Neural cell (in vitro differentiated cells): ENCODE measurements at regions not wholly inside any gene's neighbourhood (a gene's known extent, or its start where the extent isn't known, plus 50 kb on each side); places are given as distances from the start of the nearest gene placed in this dataset.
A peak's percentile ranks its signal among the peaks of the same experiment; 100 is the strongest.

ENCODE experiments used
- H2AFZ ChIP-seq: fragments of 200-600, 300-800 bp; sonication (generic), shearing (Covaris generic); 2 replicates; pipeline ENCODE4 v1.6.0; 2014; ENCODE audit warnings: low read depth, mild to moderate bottlenecking, antibody characterized with exemption, low read length, moderate library complexity
- H3F3A ChIP-seq: fragments of 200-600 bp; shearing (Covaris generic); 2 replicates; pipeline ENCODE4 v1.6.1; 2016; ENCODE audit warnings: mild to moderate bottlenecking, moderate library complexity, mixed read lengths, antibody characterized with exemption, low read length; ENCODE audit not compliant: insufficient read depth, poor library complexity, severe bottlenecking
- H3K27ac ChIP-seq: fragments of 200-600, 300-800 bp; sonication (generic), shearing (Covaris generic); 2 replicates; pipeline ENCODE4 v1.5.1; 2014; ENCODE audit warnings: mild to moderate bottlenecking, low read length, moderate library complexity
- H3K27me3 ChIP-seq: fragments of 300-800, 200-600 bp; sonication (generic), shearing (Covaris generic); 2 replicates; pipeline ENCODE4 v1.6.0; 2014; ENCODE audit warnings: mild to moderate bottlenecking, low read depth, low read length, moderate library complexity; ENCODE audit not compliant: insufficient read depth
- H3K36me3 ChIP-seq: fragments of 300-800, 200-600 bp; sonication (generic), shearing (Covaris generic); 2 replicates; pipeline ENCODE4 v1.5.1; 2014; ENCODE audit warnings: mild to moderate bottlenecking, antibody characterized with exemption, low read length, moderate library complexity; ENCODE audit not compliant: insufficient read depth
- H3K4me2 ChIP-seq: fragments of 300-800, 200-600 bp; sonication (generic), shearing (Covaris generic); 2 replicates; pipeline ENCODE4 v1.6.0; 2014; ENCODE audit warnings: mild to moderate bottlenecking, low read length
- H3K4me3 ChIP-seq: fragments of 300-800, 200-600 bp; sonication (generic), shearing (Covaris generic); 2 replicates; pipeline ENCODE4 v1.5.1; 2014; ENCODE audit warnings: mild to moderate bottlenecking, low read length, moderate library complexity
- H3K79me2 ChIP-seq: fragments of 200-600 bp; shearing (Covaris generic); replicated peaks from 2 replicates; pipeline ENCODE4 v1.6.0; 2014; ENCODE audit warnings: mild to moderate bottlenecking, low read length, moderate library complexity; ENCODE audit not compliant: insufficient read depth
- H3K9ac ChIP-seq: fragments of 300-800, 200-600 bp; sonication (generic), shearing (Covaris generic); 2 replicates; pipeline ENCODE4 v1.6.1; 2016; ENCODE audit warnings: mild to moderate bottlenecking, low read length, mixed read lengths
- H3K9me2 ChIP-seq: fragments of 200-600 bp; shearing (Covaris generic); 2 replicates; pipeline ENCODE4 v1.6.1; 2016; ENCODE audit warnings: mild to moderate bottlenecking, low read length, mixed read lengths; ENCODE audit not compliant: insufficient read depth
- H3K9me3 ChIP-seq: fragments of 200-600, 300-800 bp; sonication (generic), shearing (Covaris generic); 2 replicates; pipeline ENCODE4 v1.6.1; 2016; ENCODE audit warnings: mild to moderate bottlenecking, mixed run types, low read length, moderate library complexity, mixed read lengths
- H4K20me1 ChIP-seq: fragments of 200-600 bp; shearing (Covaris generic); 2 replicates; pipeline ENCODE4 v1.6.1; 2016; ENCODE audit warnings: mild to moderate bottlenecking, mixed run types; ENCODE audit not compliant: insufficient read depth
- CTCF ChIP-seq: fragments of 450-650 bp; IDR thresholded peaks from 2 replicates; pipeline ENCODE4 v1.5.1; 2014; ENCODE audit warnings: antibody characterized with exemption, mild to moderate bottlenecking, moderate library complexity; ENCODE audit not compliant: poor library complexity, severe bottlenecking
- EP300 ChIP-seq: fragments of 450-650 bp; conservative IDR thresholded peaks from 2 replicates; pipeline ENCODE4 v1.6.1; 2014; ENCODE audit warnings: antibody characterized with exemption, mild to moderate bottlenecking, moderate library complexity; ENCODE audit not compliant: poor library complexity, severe bottlenecking
- EZH2 ChIP-seq: fragments of 200-600, 300-800 bp; shearing (Covaris generic), sonication (generic); IDR thresholded peaks from 2 replicates; pipeline ENCODE4 v1.6.1; 2014; ENCODE audit warnings: antibody characterized with exemption, low read length, borderline replicate concordance, mild to moderate bottlenecking; ENCODE audit not compliant: insufficient read depth, poor library complexity, severe bottlenecking
- MXI1 ChIP-seq: fragments of 450-650 bp; conservative IDR thresholded peaks from 2 replicates; pipeline ENCODE4 v1.6.1; 2014; ENCODE audit warnings: antibody characterized with exemption, mild to moderate bottlenecking; ENCODE audit not compliant: poor library complexity, severe bottlenecking
- POLR2AphosphoS5 ChIP-seq: IDR thresholded peaks from 2 replicates; pipeline ENCODE4 v1.6.1; 2012
- RAD21 ChIP-seq: fragments of 450-650 bp; conservative IDR thresholded peaks from 2 replicates; pipeline ENCODE4 v1.6.1; 2014; ENCODE audit warnings: antibody characterized with exemption, mild to moderate bottlenecking, moderate library complexity
- REST ChIP-seq: IDR thresholded peaks from 2 replicates; pipeline ENCODE4 v1.6.1; 2012; ENCODE audit warnings: borderline replicate concordance
- SMC3 ChIP-seq: fragments of 450-650 bp; conservative IDR thresholded peaks from 2 replicates; pipeline ENCODE4 v1.6.1; 2014; ENCODE audit warnings: antibody characterized with exemption, mild to moderate bottlenecking, moderate library complexity; ENCODE audit not compliant: poor library complexity
- TAF1 ChIP-seq: IDR thresholded peaks from 2 replicates; pipeline ENCODE4 v1.6.1; 2012; ENCODE audit warnings: low read depth

- no peaks in the 10 kb centered on the region for H3K27me3 ChIP-seq
- TF ChIP-seq REST (peak; percentile 49), POLR2AphosphoS5 (peak; percentile 72), RAD21 (no peak), CTCF (no peak), EP300 (peak; percentile 97), TAF1 (no peak)
- H3F3A ChIP-seq, result no peaks in the 10 kb centered on the region
- no peak overlapping the region for H2AFZ ChIP-seq
- H3K9me3 ChIP-seq, result no peaks in the 10 kb centered on the region
- H3K9ac ChIP-seq, result no peak overlapping the region
- no peak overlapping the region for H3K4me2 ChIP-seq
- no peak overlapping the region for H3K4me3 ChIP-seq
- no peaks in the 10 kb centered on the region for H3K9me2 ChIP-seq
- H3K36me3 ChIP-seq, result no peaks in the 10 kb centered on the region
- H3K27ac ChIP-seq, result no peak overlapping the region
- no peaks in the 10 kb centered on the region for H3K79me2 ChIP-seq
- no peaks in the 10 kb centered on the region for H4K20me1 ChIP-seq
These were observed 594.1 kb upstream of the PTPRD start for GRCh38 chr9:11206925-11207324.

- no peaks in the 10 kb centered on the region for H3K9me3 ChIP-seq
- no peaks in the 10 kb centered on the region for H3K79me2 ChIP-seq
- no peaks in the 10 kb centered on the region for H3F3A ChIP-seq
- no peaks in the 10 kb centered on the region for H3K27me3 ChIP-seq
- no peak overlapping the region for H3K4me2 ChIP-seq
- no peak overlapping the region for H3K4me3 ChIP-seq
- TF ChIP-seq POLR2AphosphoS5 (no peak), EP300 (no peak)
- H3K27ac ChIP-seq, result no peak overlapping the region
- H3K9me2 ChIP-seq, result no peaks in the 10 kb centered on the region
- H2AFZ ChIP-seq, result no peak overlapping the region
- H4K20me1 ChIP-seq, result no peaks in the 10 kb centered on the region
- no peak overlapping the region for H3K9ac ChIP-seq
- no peaks in the 10 kb centered on the region for H3K36me3 ChIP-seq
These were observed 620.9 kb upstream of the PTPRD start for GRCh38 chr9:11233696-11234095.

- H3K4me2 ChIP-seq, result no peak overlapping the region
- TF ChIP-seq CTCF (no peak), RAD21 (no peak), EP300 (no peak), SMC3 (no peak), REST (no peak), MXI1 (no peak), EZH2 (no peak), POLR2AphosphoS5 (no peak), TAF1 (no peak)
These were observed 622.3 kb upstream of the PTPRD start for GRCh38 chr9:11235061-11235460.

More at GRCh38 chr9:11235061-11235460, 622.3 kb upstream of the PTPRD start:
- no peaks in the 10 kb centered on the region for H3K27me3 ChIP-seq
- H4K20me1 ChIP-seq, result no peaks in the 10 kb centered on the region
- no peak overlapping the region for H3K27ac ChIP-seq
- no peak overlapping the region for H2AFZ ChIP-seq
- H3K79me2 ChIP-seq, result no peaks in the 10 kb centered on the region
- H3F3A ChIP-seq, result no peaks in the 10 kb centered on the region
- no peak overlapping the region for H3K4me3 ChIP-seq
- no peaks in the 10 kb centered on the region for H3K9me3 ChIP-seq
- no peak overlapping the region for H3K9ac ChIP-seq
- no peaks in the 10 kb centered on the region for H3K9me2 ChIP-seq
- no peaks in the 10 kb centered on the region for H3K36me3 ChIP-seq
